Fibroblast of the conjunctiva (primary cell): ENCODE measurements at regions not wholly inside any gene's neighbourhood (a gene's known extent, or its start where the extent isn't known, plus 50 kb on each side); places are given as distances from the start of the nearest gene placed in this dataset.

Experiments used
- DNase-seq: peaks from one replicate; pipeline ENCODE4 v3.0.0-alpha.2; 2010; ENCODE audit warnings: low read depth

DNA sequence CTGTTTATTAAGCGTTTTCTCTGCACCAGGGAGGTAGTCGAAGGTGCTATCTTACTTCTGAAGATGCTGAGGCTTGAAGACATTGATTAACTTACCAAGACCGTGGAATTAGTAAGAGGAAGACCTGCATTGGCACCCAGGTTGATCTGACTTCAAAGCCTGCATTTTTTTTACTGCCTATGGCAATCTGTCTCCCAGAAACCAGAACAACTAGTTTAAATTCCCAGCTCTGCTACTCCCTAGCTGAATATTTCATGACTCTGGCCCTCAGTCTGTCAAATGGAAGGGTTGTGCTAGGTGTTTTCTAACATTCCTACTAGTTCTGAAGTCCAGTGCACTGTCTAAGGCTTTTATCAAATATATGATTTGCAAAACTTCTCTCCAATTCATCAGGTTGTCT lies 52.0 kb upstream of the GRAMD1B start:
- DNase-seq, result no peak

DNA sequence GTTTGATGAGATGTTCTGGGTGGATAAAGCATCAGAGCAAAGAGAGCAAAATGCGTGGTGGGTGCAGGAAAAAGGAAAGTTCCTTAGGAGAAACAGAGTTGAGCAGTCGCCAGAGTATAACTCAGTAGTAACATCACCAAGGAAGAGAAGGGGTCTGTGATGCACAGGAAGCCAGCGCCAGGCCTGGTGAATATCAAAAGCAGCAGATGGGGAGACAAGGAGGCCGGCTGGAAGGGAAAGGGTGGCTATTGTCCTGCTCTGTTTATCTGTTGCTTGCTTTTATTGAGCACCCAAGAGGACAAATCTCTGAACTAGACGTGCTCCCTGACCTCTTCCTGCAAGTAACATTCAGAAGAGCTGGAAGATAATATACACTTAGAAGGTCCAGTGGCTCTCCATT lies 52.7 kb upstream of the GRAMD1B start:
- DNase-seq, result no peak

DNA sequence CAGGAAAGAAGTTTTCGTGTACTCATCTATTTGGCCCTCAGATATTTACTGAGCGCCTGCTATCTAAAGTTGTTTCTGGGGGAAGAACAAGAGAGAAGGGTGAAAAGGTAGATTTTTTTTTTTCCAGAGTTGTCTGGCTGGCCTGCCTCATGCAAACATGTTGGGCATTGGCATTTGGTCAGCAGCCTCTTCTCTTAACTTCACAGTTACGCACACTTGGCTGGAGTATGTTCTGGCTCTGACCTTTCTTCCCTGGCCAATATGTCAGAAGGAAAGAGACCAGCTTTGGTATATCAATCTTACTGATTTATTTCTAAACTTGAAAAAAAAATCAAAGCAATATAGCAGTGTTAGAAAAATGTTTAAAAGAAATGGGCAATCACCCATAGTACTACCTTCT lies 54.2 kb upstream of the GRAMD1B start:
- no peak for DNase-seq

DNA sequence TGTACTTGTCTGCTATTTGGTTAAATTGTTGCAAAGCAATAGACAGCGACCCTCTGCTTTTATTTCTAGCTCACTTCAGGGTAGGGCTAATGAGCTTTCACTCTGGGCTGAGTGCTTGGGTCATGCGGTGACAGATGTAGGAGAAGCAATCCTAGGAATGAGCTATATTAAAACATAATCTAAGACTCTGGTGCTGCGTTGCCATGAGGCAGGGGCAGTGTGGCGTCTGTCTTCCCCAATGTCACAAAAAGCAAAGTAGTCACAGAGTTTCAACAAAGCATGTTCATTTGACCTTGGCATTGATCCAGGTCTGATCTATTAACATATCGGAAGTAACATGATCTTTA lies 55.5 kb upstream of the GRAMD1B start:
- no peak for DNase-seq

DNA sequence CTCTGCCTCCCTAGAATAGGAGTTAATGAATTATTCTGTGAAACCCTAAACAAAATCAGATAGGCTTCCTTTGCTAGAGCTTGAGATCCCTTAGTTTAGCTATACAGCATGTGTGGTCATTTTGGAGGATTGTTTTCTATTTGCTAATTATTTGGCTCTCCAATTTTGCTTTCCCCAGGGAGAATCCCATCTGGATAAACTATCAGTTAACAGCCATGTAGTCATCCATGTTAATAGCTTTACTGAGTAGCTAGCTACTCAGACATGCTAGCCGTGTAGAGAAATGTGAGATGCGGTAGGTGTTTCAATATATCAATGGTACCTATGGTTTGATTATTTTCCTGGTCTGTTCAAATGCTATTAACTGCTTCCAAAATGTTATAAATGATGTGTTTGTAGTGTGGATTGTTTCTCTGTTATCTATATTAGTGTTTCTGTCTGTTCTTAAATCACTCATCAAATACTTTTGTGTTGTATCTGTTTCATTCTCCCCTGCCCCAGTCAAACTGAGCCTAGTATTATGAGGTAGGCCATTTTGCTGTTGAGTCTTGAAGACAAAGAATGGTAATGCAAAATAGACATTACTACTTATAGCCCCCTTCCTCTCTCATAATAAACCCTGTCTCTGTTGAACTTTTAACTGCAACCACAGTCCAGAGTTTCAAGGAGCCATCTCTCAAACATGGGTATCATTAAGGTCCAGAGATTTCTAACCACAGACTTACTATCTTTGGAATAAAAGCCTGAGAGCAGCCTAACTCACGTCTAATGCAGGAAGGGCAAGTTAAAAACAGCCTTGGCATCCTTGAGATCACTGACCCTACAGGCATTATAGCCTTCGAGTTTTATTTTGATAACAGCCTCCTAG lies 56.1 kb upstream of the GRAMD1B start:
- DNase-seq, result no peak

DNA sequence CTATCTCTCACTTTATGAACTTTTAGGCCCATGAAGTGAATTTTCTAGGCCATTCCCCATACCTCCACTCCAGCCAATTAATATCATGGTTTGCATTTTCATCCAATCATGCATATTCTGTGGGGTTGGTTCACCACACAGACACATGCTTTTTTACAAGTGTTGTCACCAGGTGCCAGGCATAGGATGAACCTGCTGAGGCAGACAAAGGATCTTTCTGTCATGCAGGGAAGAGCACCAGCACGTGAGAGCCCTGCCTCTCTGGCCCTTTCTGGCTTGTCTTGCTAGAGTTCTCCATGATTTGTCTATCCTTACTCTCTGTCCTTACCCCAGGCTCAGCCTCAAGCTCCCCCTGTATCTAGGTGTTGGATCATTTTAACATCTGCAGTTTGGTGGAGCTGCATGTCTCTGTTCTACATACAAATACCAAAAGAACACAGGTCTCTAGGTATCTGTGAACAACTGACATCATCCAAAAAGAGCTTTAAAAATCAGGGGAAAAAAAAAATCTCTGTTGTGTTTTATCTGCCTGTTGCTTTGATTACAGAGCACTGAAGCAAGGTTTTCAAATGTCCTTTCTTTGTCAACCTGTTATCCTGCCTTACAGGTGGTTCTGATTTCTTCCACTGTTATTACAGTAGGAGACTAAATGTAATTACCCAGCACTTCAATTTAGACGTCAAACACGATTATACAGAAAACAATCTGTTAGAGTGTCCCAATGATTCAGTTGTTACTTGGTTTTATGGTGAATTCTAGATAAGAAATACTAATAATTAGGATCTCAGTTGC lies 58.4 kb upstream of the GRAMD1B start:
- DNase-seq, result no peak

DNA sequence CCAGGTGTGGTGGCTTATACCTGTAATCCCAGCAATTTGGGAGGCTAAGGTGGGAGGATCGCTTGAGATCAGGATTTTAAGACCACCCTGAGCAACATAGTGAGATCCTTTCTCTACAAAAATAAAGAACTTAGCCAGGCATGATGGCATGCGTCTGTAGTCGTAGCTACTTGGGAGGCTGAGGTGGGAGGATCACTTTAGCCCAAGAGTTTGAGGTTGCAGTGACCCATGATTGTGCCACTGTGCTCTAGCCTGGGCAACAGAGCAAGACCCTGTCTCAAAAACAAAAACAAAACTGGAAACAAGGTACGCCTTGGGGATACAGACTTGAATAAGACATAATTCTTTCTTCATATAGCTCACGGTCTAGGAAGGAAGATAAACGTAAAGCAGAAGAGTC lies 63.1 kb upstream of the GRAMD1B start:
- no peak for DNase-seq

DNA sequence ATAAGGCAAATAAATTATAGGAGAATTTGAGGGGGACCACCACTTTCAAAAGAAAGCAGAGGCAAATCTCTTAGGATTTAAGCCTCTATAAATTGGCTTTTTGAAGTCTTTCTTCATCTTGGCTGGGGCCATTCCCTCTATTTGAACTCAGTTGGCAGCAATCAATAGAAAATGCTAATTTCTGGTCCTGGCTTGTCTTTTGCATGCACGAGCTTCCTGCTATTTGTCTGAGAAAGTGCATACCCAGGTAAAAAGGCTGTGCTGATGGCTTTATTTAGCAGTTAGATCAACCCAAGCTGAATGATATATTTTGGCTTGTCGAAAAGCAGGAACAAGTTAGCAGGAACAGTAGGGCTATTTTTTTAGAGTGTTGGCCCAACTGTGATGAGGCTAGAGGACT lies 64.1 kb upstream of the GRAMD1B start:
- no peak for DNase-seq

DNA sequence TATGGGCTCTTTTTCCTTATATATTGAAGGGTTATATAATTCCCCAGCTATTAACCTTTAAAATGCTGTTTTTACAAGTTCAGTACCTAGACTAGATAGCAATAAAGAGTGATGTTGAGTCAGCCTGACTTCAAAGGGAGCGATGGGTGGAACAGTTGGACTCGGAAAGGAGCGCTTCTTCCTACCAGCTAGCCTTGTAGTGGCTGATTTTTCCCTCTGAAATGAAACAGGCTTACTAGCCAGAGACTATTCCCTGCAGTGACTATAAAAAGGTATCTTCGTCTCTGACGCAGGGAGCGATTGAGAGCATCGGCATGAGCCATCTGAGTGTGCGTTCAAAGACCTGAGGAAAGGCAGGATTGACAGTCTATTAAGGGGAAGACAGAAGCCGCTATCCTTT lies 66.0 kb upstream of the GRAMD1B start:
- no peak for DNase-seq

DNA sequence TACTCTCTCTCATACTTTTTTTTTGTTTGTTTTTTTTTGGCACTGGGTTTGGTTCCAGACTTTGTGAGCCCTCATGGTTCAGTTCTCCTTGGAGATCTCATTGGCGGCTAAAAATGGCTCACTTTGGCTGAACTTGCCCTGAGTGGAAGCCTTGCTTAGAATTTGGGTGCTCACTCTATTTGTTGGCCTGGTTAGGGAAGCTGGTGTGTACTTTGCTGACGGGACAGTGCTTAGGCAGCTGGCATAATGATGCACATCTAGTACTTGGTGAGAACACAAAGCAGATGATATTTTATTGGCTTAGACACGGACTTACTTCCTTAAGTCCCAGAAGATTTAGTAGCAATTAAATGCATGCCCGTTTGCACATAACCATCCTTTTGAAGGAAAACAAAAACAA lies 66.5 kb upstream of the GRAMD1B start:
- DNase-seq, result no peak

- DNase-seq, result no peak
Measured at GRCh38 chr11:123362941-123363340, 67.1 kb upstream of the GRAMD1B start.

- no peak for DNase-seq
Measured at GRCh38 chr11:123362186-123362585, 67.9 kb upstream of the GRAMD1B start.

DNA sequence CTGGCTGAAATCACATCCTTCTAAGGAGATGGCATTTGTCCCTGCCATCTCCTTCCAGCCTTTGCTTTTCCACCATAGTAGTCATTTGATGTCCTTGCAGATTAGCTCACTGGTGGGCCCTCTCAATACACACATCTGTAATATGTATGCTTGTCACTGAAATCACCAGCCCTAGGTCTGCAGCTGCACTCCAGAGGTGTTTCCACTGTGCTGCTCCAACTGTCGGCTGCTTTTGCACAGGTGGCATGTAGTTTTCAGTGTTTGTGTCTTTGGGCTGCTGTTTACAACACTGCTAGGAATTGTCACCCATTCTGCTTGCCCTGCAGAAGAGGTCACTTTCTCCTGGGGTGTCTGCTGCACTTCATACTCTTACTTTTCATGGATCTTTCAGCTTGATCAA lies 69.0 kb upstream of the GRAMD1B start:
- no peak for DNase-seq

DNA sequence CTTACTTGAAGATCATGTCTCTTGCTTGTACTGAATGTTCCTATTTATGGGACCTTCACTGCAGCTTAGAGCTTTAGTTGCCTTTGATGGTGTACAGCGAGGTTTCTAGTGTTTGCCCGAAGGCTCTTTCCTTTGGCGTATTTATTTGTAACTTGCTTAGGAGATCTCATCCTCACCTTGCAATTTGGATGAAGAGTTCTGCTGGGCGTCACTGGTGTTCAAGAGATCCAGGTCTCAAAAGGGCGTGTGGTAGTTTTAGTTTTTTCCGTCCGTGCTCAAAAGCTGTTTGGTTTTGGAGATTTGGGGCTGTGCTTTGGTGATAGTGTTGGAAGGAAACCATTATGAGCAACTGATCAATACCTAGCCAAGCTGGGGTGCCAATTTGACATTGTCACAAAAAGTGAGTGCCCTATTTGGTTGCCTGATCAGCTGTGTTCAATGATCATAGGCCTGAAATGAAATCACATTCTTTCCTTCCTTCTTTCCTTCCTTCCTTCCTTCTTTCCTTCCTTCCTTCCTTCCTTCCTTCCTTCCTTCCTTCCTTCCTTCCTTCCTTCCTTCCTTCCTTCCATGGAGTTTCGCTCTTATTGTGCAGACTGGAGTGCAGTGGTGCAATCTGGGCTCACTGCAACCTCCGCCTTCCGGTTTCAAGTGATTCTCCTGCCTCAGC lies 69.7 kb upstream of the GRAMD1B start:
- no peak for DNase-seq

DNA sequence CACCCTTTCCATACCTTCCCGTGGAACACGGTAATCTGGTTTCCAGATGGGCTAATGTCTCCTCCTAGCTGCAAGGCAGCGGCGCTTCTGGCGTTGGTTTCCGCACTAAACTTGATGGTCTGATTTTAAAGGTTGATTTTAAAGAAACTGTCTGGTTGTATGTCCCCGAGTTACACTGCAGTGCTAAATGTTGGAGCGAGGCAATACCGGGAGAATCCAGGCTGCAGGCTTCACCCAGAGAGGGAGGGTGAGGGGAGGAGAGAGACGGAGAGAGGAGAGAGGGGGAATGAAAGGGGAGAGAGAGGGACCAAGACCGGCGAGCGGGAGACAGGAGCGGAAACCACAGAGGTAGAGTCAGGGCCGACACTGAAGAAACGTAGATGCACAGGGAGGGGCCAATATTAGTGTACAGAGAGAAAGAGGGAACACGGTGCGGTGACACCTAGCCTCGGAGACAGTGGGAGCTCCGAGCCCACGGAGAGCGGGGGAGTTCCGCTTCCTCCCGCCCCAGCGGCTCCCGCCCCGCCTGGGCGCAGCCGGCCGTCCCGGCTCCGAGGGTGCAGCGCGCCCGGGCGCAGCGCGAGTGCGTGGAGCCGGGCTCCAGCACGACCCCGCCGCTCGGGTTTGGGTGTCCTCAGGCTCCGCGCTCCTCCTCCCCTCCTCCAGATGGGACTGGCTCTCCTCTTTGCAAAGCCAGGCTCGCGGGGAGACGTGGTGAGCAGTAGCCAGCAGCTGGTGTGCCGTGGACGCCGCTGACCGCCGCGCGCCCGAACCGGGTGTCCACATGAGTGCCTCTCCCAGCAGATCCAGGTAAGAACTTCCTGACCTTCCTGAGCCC lies 71.9 kb upstream of the GRAMD1B start:
- no peak for DNase-seq

DNA sequence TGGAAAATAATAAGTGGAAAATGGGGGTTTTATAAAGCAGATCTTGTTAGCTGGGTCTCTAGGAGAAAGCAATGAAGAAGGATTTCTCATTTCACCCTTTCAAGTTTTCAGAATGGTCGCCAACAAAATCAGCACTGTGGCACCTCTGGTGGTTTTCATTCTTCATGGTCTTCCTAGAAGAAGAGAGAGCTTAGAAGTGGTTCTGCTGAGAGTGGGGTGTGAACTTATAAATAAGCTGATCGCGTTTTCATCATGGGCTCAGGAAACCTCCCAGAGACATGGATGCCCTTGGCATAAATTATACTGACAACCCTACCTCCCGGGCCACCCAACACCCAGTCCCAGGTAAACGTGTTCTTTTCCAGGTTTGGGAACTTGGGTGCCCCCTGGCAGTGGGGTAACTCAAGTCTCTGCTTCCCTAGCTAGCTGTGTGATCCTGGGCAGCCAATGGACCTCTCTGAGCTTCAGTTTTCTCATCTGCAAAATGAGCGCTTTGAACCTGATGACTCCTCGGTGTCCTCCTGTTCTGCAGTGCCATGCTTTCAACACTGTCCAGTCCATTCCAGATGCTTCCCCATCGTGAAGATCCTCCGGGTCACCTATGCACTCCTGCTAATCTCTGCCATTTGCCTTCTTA lies 72.6 kb upstream of the GRAMD1B start:
- no peak for DNase-seq

- DNase-seq, result no peak
Measured at GRCh38 chr11:123356539-123356938, 73.5 kb upstream of the GRAMD1B start.

DNA sequence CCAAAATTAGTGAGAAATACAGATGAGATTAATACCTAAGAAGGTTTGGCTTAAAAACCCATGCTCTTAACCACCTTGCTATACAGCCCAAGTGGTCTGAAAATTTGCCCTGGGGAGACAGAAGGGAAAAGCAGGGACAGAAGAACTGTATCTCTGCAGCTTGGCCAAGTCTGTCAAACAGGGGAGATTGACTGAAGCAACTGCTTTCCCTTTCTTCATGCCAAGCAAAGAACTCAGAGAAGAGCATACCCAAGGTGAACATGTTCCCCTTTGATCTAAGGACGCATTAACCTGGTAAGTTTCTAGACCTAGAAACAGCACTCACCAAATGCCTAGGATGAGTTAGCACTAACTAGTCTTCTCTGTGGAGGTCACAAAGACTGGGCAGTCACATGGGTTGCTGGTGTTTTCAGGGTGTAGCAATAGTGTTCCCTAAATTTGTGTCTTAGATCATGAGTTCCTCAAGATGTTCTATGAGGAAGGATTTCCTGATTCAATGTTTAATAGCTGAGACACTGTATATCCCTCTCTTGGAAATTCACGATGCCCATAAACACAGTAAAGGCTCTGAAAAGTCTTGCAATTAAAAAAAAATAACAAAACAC lies 75.6 kb upstream of the GRAMD1B start:
- DNase-seq, result no peak

GRCh38 chr11:123351375-123351774 lies 78.7 kb upstream of the GRAMD1B start:
- DNase-seq, result no peak

- no peak for DNase-seq
Measured at GRCh38 chr11:123349382-123349781, 80.7 kb upstream of the GRAMD1B start.

DNA sequence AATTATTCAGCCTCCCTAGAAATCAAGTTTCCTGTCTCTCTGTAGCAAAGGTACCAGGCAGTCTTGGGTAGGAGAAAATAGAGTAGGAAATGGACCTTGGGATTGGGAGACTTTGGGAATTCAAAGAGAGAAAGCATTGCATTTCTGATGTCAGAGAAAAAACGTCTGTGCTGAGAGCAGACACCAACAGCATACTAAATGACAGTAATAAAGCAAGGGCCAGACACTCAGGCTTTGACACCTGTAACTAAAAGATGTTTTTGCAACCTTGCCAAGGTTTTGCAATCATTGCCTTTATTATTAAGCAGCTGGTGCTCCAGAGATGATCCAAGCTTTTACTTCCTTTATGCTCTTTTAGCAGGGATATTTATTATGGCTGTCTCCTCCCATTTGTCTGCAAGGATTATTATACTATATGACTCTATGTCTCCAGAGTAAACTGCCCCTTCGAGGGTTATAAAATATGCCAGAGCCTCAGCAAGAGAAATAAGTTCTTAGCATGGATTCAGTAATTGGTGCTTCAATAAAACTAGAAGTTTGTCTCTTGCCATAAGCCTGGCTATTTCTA lies 85.2 kb upstream of the GRAMD1B start:
- DNase-seq, result no peak
